Endothelial cell of umbilical vein (primary cell): ENCODE measurements at regions not wholly inside any gene's neighbourhood (a gene's known extent, or its start where the extent isn't known, plus 50 kb on each side); places are given as distances from the start of the nearest gene placed in this dataset.

ENCODE experiments used
- CTCF ChIP-seq, 2 donors: IDR thresholded peaks; 1 replicate in 1 of 2; 2 replicates in 1 of 2; pipeline ENCODE4 v1.5.1; 2011; ENCODE audit warnings: low read length in 2 of 2, mild to moderate bottlenecking in 2 of 2, moderate library complexity in 2 of 2, control low read depth in 1 of 2, inconsistent platforms in 1 of 2, low read depth in 1 of 2; ENCODE audit not compliant: insufficient read depth in 1 of 2; ENCODE audit errors: extremely low read depth in 1 of 2
- EZH2 ChIP-seq: IDR thresholded peaks from 2 replicates; pipeline ENCODE4 v1.6.1; 2012; ENCODE audit warnings: borderline replicate concordance, low read depth, mild to moderate bottlenecking, moderate library complexity, low read length, inconsistent platforms; ENCODE audit not compliant: severe bottlenecking
- JUN ChIP-seq: IDR thresholded peaks from 2 replicates; pipeline ENCODE4 v1.6.1; 2011; ENCODE audit warnings: borderline replicate concordance, low read depth; ENCODE audit not compliant: insufficient read length, insufficient read depth
- POLR2A ChIP-seq: IDR thresholded peaks from 2 replicates; pipeline ENCODE4 v1.6.1; 2012; ENCODE audit warnings: low read depth, mild to moderate bottlenecking, control low read depth, low read length

- no peak for TF ChIP-seq CTCF (IDR thresholded peaks at IDR 0.05; ENCODE audit: extremely low read depth in 1 of 2, insufficient read depth in 1 of 2, low read depth in 1 of 2, low read length in 2 of 2)
- no peak for TF ChIP-seq JUN
- no peak for TF ChIP-seq POLR2A
- no peak for TF ChIP-seq EZH2
Observed at GRCh38 chr3:94374439-94375161, 311.7 kb downstream of the NSUN3 start.
